IMR-90 (cell line): ENCODE measurements at regions not wholly inside any gene's neighbourhood (a gene's known extent, or its start where the extent isn't known, plus 50 kb on each side); places are given as distances from the start of the nearest gene placed in this dataset.

Source experiments
- ATAC-seq: fragments of 200-7000 bp; cut with Tn5 transposase; 2 replicates; pipeline ENCODE4 v1.9.1; 2020; ENCODE audit warnings: low read depth, mild to moderate bottlenecking, moderate library complexity
- BruUV-seq: library from RNA; stranded (reverse); fragments of 400-500 nt; replicated peaks from 2 replicates; lab custom pipeline; 2021; lab: Mats Ljungman, UMichigan
- CTCF ChIA-PET: fragments of 300-600 bp; formaldehyde crosslinking; extraction: SDS; loops from one replicate; lab custom pipeline; 2021; ENCODE audit warnings: antibody characterized with exemption; lab: Yijun Ruan, JAX
- POLR2A ChIA-PET: fragments of 300-600 bp; sonication (Branson Sonifier 250); formaldehyde crosslinking; loops from one replicate; lab custom pipeline; 2022; ENCODE audit warnings: antibody characterized with exemption; ENCODE audit not compliant: unreplicated experiment; lab: Charles Lee
- DNase-seq: peaks from one replicate; pipeline ENCODE4 v3.0.0; 2013
- H2AFZ ChIP-seq: replicated peaks from 2 replicates; pipeline ENCODE3; 2013; ENCODE audit warnings: low read length, mild to moderate bottlenecking; ENCODE audit not compliant: poor library complexity
- H2AK5ac ChIP-seq: 2 replicates; pipeline ENCODE4 v1.6.1; 2013; ENCODE audit warnings: low read depth, low read length, inconsistent platforms
- H2AK9ac ChIP-seq: replicated peaks from 2 replicates; pipeline ENCODE3; 2013; ENCODE audit warnings: mild to moderate bottlenecking, low read depth, low read length, moderate library complexity; ENCODE audit not compliant: poor library complexity
- H2BK120ac ChIP-seq: 2 replicates; pipeline ENCODE4 v1.6.1; 2013; ENCODE audit warnings: low read depth, low read length, inconsistent platforms
- H2BK15ac ChIP-seq: 3 replicates; pipeline ENCODE4 v1.6.1; 2013; ENCODE audit warnings: low read depth, low read length, inconsistent platforms
- H2BK20ac ChIP-seq: 2 replicates; pipeline ENCODE4 v1.6.1; 2013; ENCODE audit warnings: low read depth, mild to moderate bottlenecking, inconsistent platforms, low read length, moderate library complexity
- H2BK5ac ChIP-seq: 2 replicates; pipeline ENCODE4 v1.6.1; 2013; ENCODE audit warnings: mild to moderate bottlenecking, low read depth, low read length, inconsistent platforms; ENCODE audit not compliant: poor library complexity, severe bottlenecking
- H3K14ac ChIP-seq: replicated peaks from 2 replicates; pipeline ENCODE4 v1.6.1; 2013; ENCODE audit warnings: low read depth, low read length, inconsistent platforms
- H3K18ac ChIP-seq: 2 replicates; pipeline ENCODE4 v1.6.1; 2013; ENCODE audit warnings: low read depth, low read length, control low read depth
- H3K23ac ChIP-seq: 2 replicates; pipeline ENCODE4 v1.6.1; 2013; ENCODE audit warnings: low read depth, low read length, inconsistent platforms
- H3K27ac ChIP-seq: 2 replicates; pipeline ENCODE4 v1.5.1; 2013; ENCODE audit warnings: mild to moderate bottlenecking, control low read depth, low read length; ENCODE audit not compliant: insufficient read depth
- H3K27me3 ChIP-seq: 2 replicates; pipeline ENCODE4 v1.6.1; 2013; ENCODE audit warnings: low read length; ENCODE audit not compliant: control insufficient read depth, insufficient read depth
- H3K36me3 ChIP-seq: 2 replicates; pipeline ENCODE4 v1.6.1; 2013; ENCODE audit warnings: low read length, mixed read lengths; ENCODE audit not compliant: control insufficient read depth, insufficient read depth
- H3K4ac ChIP-seq: 2 replicates; pipeline ENCODE4 v1.6.1; 2013; ENCODE audit warnings: low read depth, low read length, inconsistent platforms
- H3K4me1 ChIP-seq: 2 replicates; pipeline ENCODE4 v1.6.1; 2013; ENCODE audit warnings: low read length, mixed read lengths; ENCODE audit not compliant: control insufficient read depth, insufficient read depth
- H3K4me2 ChIP-seq: 2 replicates; pipeline ENCODE4 v1.6.1; 2013; ENCODE audit warnings: low read depth, mild to moderate bottlenecking, control low read depth, low read length, moderate library complexity
- H3K4me3 ChIP-seq: 2 replicates; pipeline ENCODE4 v1.5.1; 2013; ENCODE audit warnings: low read depth, mild to moderate bottlenecking, control low read depth, low read length, moderate library complexity; ENCODE audit not compliant: insufficient read depth
- H3K56ac ChIP-seq: 2 replicates; pipeline ENCODE4 v1.6.1; 2013; ENCODE audit warnings: low read length, inconsistent platforms; ENCODE audit not compliant: insufficient read depth; ENCODE audit errors: extremely low read depth
- H3K79me1 ChIP-seq, 2 experiments: 2 replicates each; pipeline ENCODE4 v1.6.1; 2013; ENCODE audit warnings: low read length in 2 of 2, inconsistent platforms in 1 of 2, low read depth in 1 of 2
- H3K9ac ChIP-seq: 2 replicates; pipeline ENCODE4 v1.6.1; 2013; ENCODE audit warnings: low read depth, low read length, control low read depth
- H3K9me1 ChIP-seq: 2 replicates; pipeline ENCODE4 v1.6.1; 2013; ENCODE audit warnings: low read length, inconsistent platforms; ENCODE audit not compliant: insufficient read depth
- H3K9me3 ChIP-seq: 2 replicates; pipeline ENCODE4 v1.6.1; 2013; ENCODE audit warnings: low read length; ENCODE audit not compliant: control insufficient read depth, insufficient read depth
- H4K20me1 ChIP-seq: 2 replicates; pipeline ENCODE4 v1.6.1; 2013; ENCODE audit warnings: low read length, inconsistent platforms; ENCODE audit not compliant: insufficient read depth
- H4K5ac ChIP-seq: 2 replicates; pipeline ENCODE4 v1.6.1; 2013; ENCODE audit warnings: mild to moderate bottlenecking, low read depth, low read length, control low read depth
- H4K8ac ChIP-seq, 2 experiments: 2 replicates each; pipeline ENCODE4 v1.6.1; 2013; ENCODE audit warnings: low read depth in 2 of 2, low read length in 2 of 2, control low read depth in 1 of 2, inconsistent platforms in 1 of 2
- H4K91ac ChIP-seq: 2 replicates; pipeline ENCODE4 v1.6.1; 2013; ENCODE audit warnings: low read depth, low read length, inconsistent platforms; ENCODE audit not compliant: insufficient read depth
- NFE2L2 ChIP-seq: fragments of 150-350 bp; IDR thresholded peaks from 2 replicates; pipeline ENCODE4 v1.6.1; 2016; ENCODE audit warnings: low read depth, mild to moderate bottlenecking, low read length
- WGBS, 2 experiments: methylation state at CpG; one replicate each; pipeline versions ENCODE4 v1.1.5 to v1.1.7; 2013; ENCODE audit warnings: missing lambda C conversion rate in 2 of 2; ENCODE audit not compliant: insufficient read length in 1 of 2; ENCODE audit errors: extremely low coverage in 2 of 2; 5-methylcytosine and 5-hydroxymethylcytosine counted together
- dilution Hi-C: fragments of 300-500 bp; cut with HindIII; formaldehyde crosslinking; loops from one replicate; pipeline ENCODE4 v1.14.3; 2018; ENCODE audit warnings: low sequenced_read_pairs; ENCODE audit not compliant: unreplicated experiment
- in situ Hi-C: fragments of 300-500 bp; cut with MboI; formaldehyde crosslinking; loops from 3 replicates; pipeline ENCODE4 v1.14.3; 2019; ENCODE audit warnings: low sequenced_read_pairs, inconsistent platforms, mixed read lengths
- intact Hi-C: fragments of 100-400 bp; cut with micrococcal nuclease; formaldehyde crosslinking; loops from 2 replicates; pipeline ENCODE4 v1.10.0; 2022

- dilution Hi-C loops (no loop called here), in situ Hi-C loops (no loop called here), intact Hi-C loops (no loop called here)
- Histone ChIP-seq H3K4me1 (no peaks in the 10 kb centered on the region), H3K9me1 (no peaks in the 10 kb centered on the region), H2AFZ (no peak overlapping the region), H3K27me3 (no peaks in the 10 kb centered on the region), H3K9me3 (peaks cover 2% of the 10 kb centered on the region; the same call in 1 of the 2 replicates), H4K8ac (no peak overlapping the region), H3K18ac (no peak overlapping the region), H3K36me3 (no peaks in the 10 kb centered on the region), H3K4me2 (no peak overlapping the region), H4K5ac (no peak overlapping the region), H2BK15ac (no peak overlapping the region), H2AK9ac (no peak overlapping the region), H2AK5ac (no peak overlapping the region), H2BK20ac (no peak overlapping the region), H3K4ac (no peak overlapping the region), H3K4me3 (no peak overlapping the region), H2BK120ac (no peak overlapping the region), H4K91ac (no peak overlapping the region), H3K23ac (no peak overlapping the region), H3K56ac (no peak overlapping the region), H4K20me1 (no peaks in the 10 kb centered on the region), H3K14ac (no peak overlapping the region), H3K79me1 (no peaks in the 10 kb centered on the region), H2BK5ac (no peak overlapping the region), H3K27ac (no peak overlapping the region), H3K9ac (no peak overlapping the region)
- no peak for TF ChIP-seq NFE2L2
- no peak for DNase-seq
- WGBS, 2 experiments: no CpG with 5 or more reads among the region's 2 CpGs
- BruUV-seq: no TSS peak
- ChIA-PET POLR2A (no interaction called here), CTCF (no interaction called here)
- ATAC-seq: no peak
These were observed 766.9 kb upstream of the PCDH10 start for GRCh38 chr4:132382243-132382642.
